ENCODE measurements at regions not wholly inside any gene's neighbourhood (a gene's known extent, or its start where the extent isn't known, plus 50 kb on each side); places are given as distances from the start of the nearest gene placed in this dataset.

- Mint-ChIP-seq H3K9me3 (peaks cover 0 to 5% (median 1%) of the 10 kb centered on the region in 3 donors), H3K27me3 (peaks cover 27% of the 10 kb centered on the region), H3K36me3 (peaks cover 2% of the 10 kb centered on the region), H3K27ac (no peak overlapping the region), H3K4me3 (peak overlapping the region in 2 of 4 donors; percentile 47 to 68), H3K4me1 (no peaks in the 10 kb centered on the region)
Observed at GRCh38 chr15:47184908-47185801, 532.1 kb upstream of the SEMA6D start.

- H3K9me3 Mint-ChIP-seq, result peaks cover 0 to 5% (median 1%) of the 10 kb centered on the region in 3 donors
- no peaks in the 10 kb centered on the region for H3K4me1 Mint-ChIP-seq
- peaks cover 27% of the 10 kb centered on the region for H3K27me3 Mint-ChIP-seq
- H3K36me3 Mint-ChIP-seq, result peaks cover 2% of the 10 kb centered on the region
- no peak overlapping the region for H3K27ac Mint-ChIP-seq
- H3K4me3 Mint-ChIP-seq, result no peak overlapping the region
Observed at GRCh38 chr15:47186075-47186474, 531.2 kb upstream of the SEMA6D start.

GRCh38 chr15:47188758-47189507 lies 528.4 kb upstream of the SEMA6D start:
- no peaks in the 10 kb centered on the region for H3K4me1 Mint-ChIP-seq
- H3K9me3 Mint-ChIP-seq, result no peaks in the 10 kb centered on the region
- H3K4me3 Mint-ChIP-seq, result no peak overlapping the region
- H3K27me3 Mint-ChIP-seq, result peaks cover 12% of the 10 kb centered on the region
- H3K27ac Mint-ChIP-seq, result no peak overlapping the region
- no peaks in the 10 kb centered on the region for H3K36me3 Mint-ChIP-seq

DNA sequence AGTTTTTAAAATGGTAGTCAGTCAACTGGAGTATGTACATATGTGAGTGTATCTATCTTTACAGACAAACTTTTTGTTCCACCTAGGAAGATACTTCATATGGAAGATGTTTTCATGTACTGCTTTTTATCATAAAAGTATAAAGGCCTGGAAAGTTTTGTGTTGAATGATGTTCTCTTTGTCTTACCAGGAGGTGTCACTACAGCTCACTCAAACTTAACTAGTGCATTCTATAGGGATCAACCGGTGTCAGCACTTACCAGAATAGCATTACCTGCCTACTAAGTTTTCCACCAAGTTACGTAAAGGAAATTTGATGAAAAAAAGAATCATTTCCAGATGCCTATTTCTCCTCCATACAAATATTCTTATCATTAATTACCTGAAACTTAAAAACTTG lies 522.6 kb upstream of the SEMA6D start:
- no peaks in the 10 kb centered on the region for H3K27me3 Mint-ChIP-seq
- no peak overlapping the region for H3K4me3 Mint-ChIP-seq
- no peaks in the 10 kb centered on the region for H3K36me3 Mint-ChIP-seq
- H3K27ac Mint-ChIP-seq, result no peak overlapping the region
- no peaks in the 10 kb centered on the region for H3K4me1 Mint-ChIP-seq
- H3K9me3 Mint-ChIP-seq, result no peaks in the 10 kb centered on the region

- Mint-ChIP-seq H3K27me3 (no peaks in the 10 kb centered on the region), H3K4me3 (no peak overlapping the region), H3K4me1 (no peaks in the 10 kb centered on the region), H3K9me3 (no peaks in the 10 kb centered on the region), H3K27ac (no peak overlapping the region), H3K36me3 (no peaks in the 10 kb centered on the region)
Observed at GRCh38 chr15:47196048-47196447, 521.3 kb upstream of the SEMA6D start.

DNA sequence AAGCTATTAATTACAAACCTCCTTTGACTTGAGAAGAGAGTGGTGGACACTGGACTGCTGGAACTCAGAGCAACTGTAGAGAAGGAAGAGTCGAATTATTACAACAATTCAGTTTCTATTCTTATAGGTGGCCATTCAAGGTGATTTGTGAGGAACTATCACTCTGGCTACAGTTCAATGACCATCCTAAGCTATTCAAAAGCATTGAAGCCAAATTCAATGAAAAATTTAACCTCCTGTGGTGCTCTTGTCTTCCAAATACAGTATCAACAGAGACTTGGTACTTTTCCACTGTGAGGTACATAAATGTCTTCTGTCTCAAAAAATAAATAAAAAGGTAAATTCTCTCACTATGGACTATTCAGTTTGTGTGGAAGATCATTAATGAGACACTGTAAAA lies 513.3 kb upstream of the SEMA6D start:
- no peaks in the 10 kb centered on the region for H3K9me3 Mint-ChIP-seq
- no peaks in the 10 kb centered on the region for H3K36me3 Mint-ChIP-seq

DNA sequence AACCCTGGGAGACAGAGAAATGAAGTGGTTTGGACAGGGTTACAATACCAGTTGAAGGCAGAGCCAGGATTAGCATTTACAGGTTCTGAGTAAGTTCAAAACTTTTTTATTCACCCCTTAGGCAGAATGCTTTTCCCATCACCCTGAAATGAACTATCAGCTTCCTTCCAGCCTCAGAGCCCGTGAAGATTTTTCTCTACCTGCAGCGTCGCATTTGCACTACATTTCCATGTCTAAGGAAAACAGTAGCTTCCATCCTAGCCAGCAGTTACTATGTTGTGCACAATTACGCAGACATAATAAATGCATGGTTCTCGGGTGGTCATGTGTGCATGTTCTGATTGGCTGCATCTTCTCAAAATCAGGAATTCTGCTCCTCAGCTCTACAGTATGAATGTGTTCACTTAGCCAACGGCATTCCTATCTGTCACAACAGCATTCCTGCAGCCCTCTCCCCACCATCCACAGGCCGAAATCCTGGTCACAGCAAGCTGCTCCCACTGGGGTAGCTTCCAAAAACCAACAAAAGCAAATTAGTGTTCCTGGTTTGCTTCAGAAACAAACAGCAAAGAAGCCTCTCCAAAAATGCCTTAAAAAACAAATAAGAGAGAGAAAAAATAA lies 510.8 kb upstream of the SEMA6D start:
- Mint-ChIP-seq H3K27me3 (no peaks in the 10 kb centered on the region), H3K27ac (no peak overlapping the region), H3K36me3 (no peaks in the 10 kb centered on the region), H3K9me3 (no peaks in the 10 kb centered on the region), H3K4me1 (no peaks in the 10 kb centered on the region), H3K4me3 (no peak overlapping the region)

More for the DNA sequence above, 513.3 kb upstream of the SEMA6D start:
- Mint-ChIP-seq H3K27me3 (no peaks in the 10 kb centered on the region), H3K27ac (no peak overlapping the region), H3K4me1 (no peaks in the 10 kb centered on the region), H3K4me3 (no peak overlapping the region)

- H3K27ac Mint-ChIP-seq, result no peak overlapping the region
Observed at GRCh38 chr15:47209591-47209990, 507.7 kb upstream of the SEMA6D start.

GRCh38 chr15:47212222-47213010 lies 504.9 kb upstream of the SEMA6D start:
- Mint-ChIP-seq H3K36me3 (no peaks in the 10 kb centered on the region), H3K4me1 (no peaks in the 10 kb centered on the region), H3K9me3 (peaks cover 0 to 4% (median 0%) of the 10 kb centered on the region in 3 donors), H3K4me3 (no peak overlapping the region), H3K27me3 (no peaks in the 10 kb centered on the region), H3K27ac (no peak overlapping the region)

More at GRCh38 chr15:47209591-47209990, 507.7 kb upstream of the SEMA6D start:
- Mint-ChIP-seq H3K9me3 (peaks cover 0 to 4% (median 0%) of the 10 kb centered on the region in 3 donors), H3K4me3 (no peak overlapping the region), H3K36me3 (no peaks in the 10 kb centered on the region), H3K27me3 (no peaks in the 10 kb centered on the region), H3K4me1 (no peaks in the 10 kb centered on the region)

DNA sequence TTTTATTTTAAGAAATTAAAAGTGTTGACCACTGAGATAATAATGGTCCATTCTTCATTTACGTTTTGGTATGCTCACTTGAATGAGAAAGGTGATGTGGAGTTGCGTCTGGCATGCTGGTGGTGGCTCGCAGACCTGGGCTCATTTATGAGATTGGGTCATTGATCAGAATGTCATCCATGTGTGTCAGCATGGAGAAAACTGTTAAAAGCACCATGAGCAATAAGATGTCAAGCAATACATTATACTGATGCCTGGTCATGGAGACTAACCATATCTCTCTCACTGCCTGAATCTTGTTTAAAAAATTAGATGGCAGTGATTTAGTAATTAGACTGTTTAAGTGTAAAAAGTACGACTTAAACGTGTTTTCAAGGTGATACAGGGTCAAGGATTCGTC lies 503.4 kb upstream of the SEMA6D start:
- no peak overlapping the region for H3K27ac Mint-ChIP-seq
- H3K4me1 Mint-ChIP-seq, result no peaks in the 10 kb centered on the region

GRCh38 chr15:47218295-47218694 lies 499.0 kb upstream of the SEMA6D start:
- Mint-ChIP-seq H3K4me1 (no peaks in the 10 kb centered on the region), H3K27ac (no peak overlapping the region), H3K9me3 (peaks cover 0 to 10% (median 2%) of the 10 kb centered on the region in 3 donors), H3K36me3 (no peaks in the 10 kb centered on the region), H3K27me3 (no peaks in the 10 kb centered on the region), H3K4me3 (no peak overlapping the region)

More for the DNA sequence above, 503.4 kb upstream of the SEMA6D start:
- Mint-ChIP-seq H3K27me3 (no peaks in the 10 kb centered on the region), H3K36me3 (no peaks in the 10 kb centered on the region), H3K4me3 (no peak overlapping the region), H3K9me3 (peaks cover 0 to 4% (median 0%) of the 10 kb centered on the region in 3 donors)

GRCh38 chr15:47244361-47244760 lies 472.9 kb upstream of the SEMA6D start:
- Mint-ChIP-seq H3K4me3 (no peak overlapping the region), H3K9me3 (peaks cover 0 to under 1% (median 0%) of the 10 kb centered on the region in 3 donors), H3K27ac (no peak overlapping the region), H3K27me3 (no peaks in the 10 kb centered on the region), H3K36me3 (no peaks in the 10 kb centered on the region), H3K4me1 (peaks cover 0 to 2% (median 0%) of the 10 kb centered on the region in 3 donors)

GRCh38 chr15:47246317-47246716 lies 471.0 kb upstream of the SEMA6D start:
- Mint-ChIP-seq H3K36me3 (no peaks in the 10 kb centered on the region), H3K27ac (no peak overlapping the region)

DNA sequence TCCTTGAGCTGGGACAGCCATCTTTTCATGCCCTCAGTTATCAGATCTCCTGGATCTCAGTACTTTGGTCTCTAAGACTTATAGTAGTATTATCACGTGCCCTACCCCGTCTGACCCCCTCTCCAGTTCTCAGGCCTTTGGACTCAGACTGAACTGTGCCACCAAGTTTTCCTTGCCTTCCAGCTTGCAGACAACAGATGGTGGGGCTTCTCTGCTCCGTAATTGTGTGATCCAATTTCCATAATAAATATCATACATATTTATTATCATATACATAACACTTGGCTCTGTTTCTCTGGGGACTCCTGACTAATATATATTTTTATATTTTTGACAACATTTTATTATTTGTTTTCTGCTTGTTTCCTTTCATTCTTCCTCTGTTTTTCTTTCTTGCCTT lies 458.8 kb upstream of the SEMA6D start:
- Mint-ChIP-seq H3K27ac (peak overlapping the region in 1 of 3 donors; percentile 85), H3K9me3 (peaks cover 4 to 9% (median 6%) of the 10 kb centered on the region in 3 donors), H3K36me3 (peaks cover 2% of the 10 kb centered on the region), H3K4me3 (no peak overlapping the region), H3K4me1 (no peaks in the 10 kb centered on the region), H3K27me3 (no peaks in the 10 kb centered on the region)

More at GRCh38 chr15:47246317-47246716, 471.0 kb upstream of the SEMA6D start:
- no peak overlapping the region for H3K4me3 Mint-ChIP-seq
- peaks cover 0 to 5% (median 0%) of the 10 kb centered on the region in 3 donors for H3K9me3 Mint-ChIP-seq
- H3K27me3 Mint-ChIP-seq, result no peaks in the 10 kb centered on the region
- H3K4me1 Mint-ChIP-seq, result peaks cover 0 to 2% (median 0%) of the 10 kb centered on the region in 3 donors

All from IgD-negative memory B cell (primary cell).